ENCODE measurements at regions not wholly inside any gene's neighbourhood (a gene's known extent, or its start where the extent isn't known, plus 50 kb on each side); places are given as distances from the start of the nearest gene placed in this dataset.

- TF ChIP-seq CTCF (IDR thresholded peaks at IDR 0.05) (no peak), EP300 (IDR thresholded peaks at IDR 0.05) (no peak), POLR2AphosphoS5 (IDR thresholded peaks at IDR 0.05) (no peak), POLR2A (IDR thresholded peaks at IDR 0.05) (no peak)
These were observed 89.5 kb downstream of the HES1 start for GRCh38 chr3:194225418-194225812.
